DND-41 (cell line): ENCODE measurements at regions not wholly inside any gene's neighbourhood (a gene's known extent, or its start where the extent isn't known, plus 50 kb on each side); places are given as distances from the start of the nearest gene placed in this dataset.

Experiments
- EZH2 ChIP-seq: IDR thresholded peaks from 3 replicates; pipeline ENCODE4 v1.6.1; 2012; ENCODE audit warnings: borderline replicate concordance, low read depth, mild to moderate bottlenecking, moderate library complexity, low read length, inconsistent platforms; ENCODE audit not compliant: severe bottlenecking
- TF ChIP-seq, protein P1 (sequence below): IDR thresholded peaks from 2 replicates; pipeline ENCODE4 v1.5.1; 2012; ENCODE audit warnings: borderline replicate concordance, low read length, moderate library complexity, mild to moderate bottlenecking; ENCODE audit not compliant: poor library complexity, severe bottlenecking; ENCODE audit errors: extremely low read depth

DNA sequence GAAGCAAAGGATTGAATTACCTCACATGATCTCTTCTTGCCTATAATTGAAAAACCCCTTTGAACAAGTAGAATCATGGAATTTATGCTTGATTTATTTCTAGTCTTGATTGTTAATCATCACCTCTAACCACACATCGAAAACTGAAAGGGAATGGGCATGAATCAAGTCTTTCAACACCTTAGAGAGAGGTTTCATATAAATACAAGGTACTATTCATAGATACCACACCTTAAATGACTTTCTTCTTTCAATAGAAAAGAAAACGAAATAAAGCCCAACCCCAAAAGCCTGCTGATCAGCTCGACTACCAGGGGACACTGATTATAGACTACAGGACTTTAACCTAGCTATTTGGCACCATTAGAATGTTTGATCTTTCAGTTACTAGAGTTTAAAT lies 128.6 kb upstream of the PTPRZ1 start:
- TF ChIP-seq, protein P1, sequence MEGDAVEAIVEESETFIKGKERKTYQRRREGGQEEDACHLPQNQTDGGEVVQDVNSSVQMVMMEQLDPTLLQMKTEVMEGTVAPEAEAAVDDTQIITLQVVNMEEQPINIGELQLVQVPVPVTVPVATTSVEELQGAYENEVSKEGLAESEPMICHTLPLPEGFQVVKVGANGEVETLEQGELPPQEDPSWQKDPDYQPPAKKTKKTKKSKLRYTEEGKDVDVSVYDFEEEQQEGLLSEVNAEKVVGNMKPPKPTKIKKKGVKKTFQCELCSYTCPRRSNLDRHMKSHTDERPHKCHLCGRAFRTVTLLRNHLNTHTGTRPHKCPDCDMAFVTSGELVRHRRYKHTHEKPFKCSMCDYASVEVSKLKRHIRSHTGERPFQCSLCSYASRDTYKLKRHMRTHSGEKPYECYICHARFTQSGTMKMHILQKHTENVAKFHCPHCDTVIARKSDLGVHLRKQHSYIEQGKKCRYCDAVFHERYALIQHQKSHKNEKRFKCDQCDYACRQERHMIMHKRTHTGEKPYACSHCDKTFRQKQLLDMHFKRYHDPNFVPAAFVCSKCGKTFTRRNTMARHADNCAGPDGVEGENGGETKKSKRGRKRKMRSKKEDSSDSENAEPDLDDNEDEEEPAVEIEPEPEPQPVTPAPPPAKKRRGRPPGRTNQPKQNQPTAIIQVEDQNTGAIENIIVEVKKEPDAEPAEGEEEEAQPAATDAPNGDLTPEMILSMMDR, result no peak
- TF ChIP-seq EZH2, result no peak
